Transverse colon (tissue), 4 donors: ENCODE measurements at regions not wholly inside any gene's neighbourhood (a gene's known extent, or its start where the extent isn't known, plus 50 kb on each side); places are given as distances from the start of the nearest gene placed in this dataset.

Source experiments
- CTCF ChIP-seq, 5 experiments: fragments of 200-600 bp in 3 of 5; fragments of 450-650 bp in 2 of 5; sonication (generic) in 3 of 5; IDR thresholded peaks; 1 replicate in 2 of 5; 2 replicates in 3 of 5; pipeline ENCODE4 v1.5.1; 2016 to 2017; ENCODE audit warnings: antibody characterized with exemption in 5 of 5, inconsistent platforms in 3 of 5, mild to moderate bottlenecking in 2 of 5, moderate library complexity in 1 of 5
- EP300 ChIP-seq: sonication (generic); formaldehyde crosslinking; IDR thresholded peaks from one replicate; pipeline ENCODE4 v1.6.1; 2017; ENCODE audit warnings: antibody characterized with exemption, low read depth
- POLR2A ChIP-seq: fragments of 450-650 bp; IDR thresholded peaks from one replicate; pipeline ENCODE4 v1.6.1; 2016; ENCODE audit warnings: antibody characterized with exemption, mild to moderate bottlenecking, moderate library complexity
- POLR2AphosphoS5 ChIP-seq, 3 donors: sonication (generic); formaldehyde crosslinking; IDR thresholded peaks; one replicate each; pipeline ENCODE4 v1.6.1; 2016; ENCODE audit warnings: antibody characterized with exemption in 3 of 3

GRCh38 chr6:95679981-95680380, 102.6 kb downstream of the MANEA start:
- TF ChIP-seq CTCF (IDR thresholded peaks at IDR 0.05) (no peak), POLR2A (no peak), EP300 (no peak), POLR2AphosphoS5 (IDR thresholded peaks at IDR 0.05) (no peak)
